H1 (cell line): ENCODE measurements at regions not wholly inside any gene's neighbourhood (a gene's known extent, or its start where the extent isn't known, plus 50 kb on each side); places are given as distances from the start of the nearest gene placed in this dataset.

Experiments
- BACH1 ChIP-seq: IDR thresholded peaks from 2 replicates; pipeline ENCODE4 v1.6.1; 2012; ENCODE audit warnings: low read length, improper control_type of control experiment
- CEBPB ChIP-seq: IDR thresholded peaks from 2 replicates; pipeline ENCODE4 v1.6.1; 2012; ENCODE audit warnings: low read depth, low read length
- CHD7 ChIP-seq: fragments of 300-600 bp; sonication (generic); IDR thresholded peaks from 2 replicates; pipeline ENCODE4 v1.7.1; 2012; ENCODE audit warnings: low read length, moderate library complexity, mild to moderate bottlenecking, inconsistent platforms; ENCODE audit not compliant: insufficient replicate concordance
- GTF2F1 ChIP-seq: IDR thresholded peaks from 2 replicates; pipeline ENCODE4 v1.6.1; 2012; ENCODE audit warnings: low read depth, low read length, improper control_type of control experiment, borderline replicate concordance
- HDAC2 ChIP-seq, 2 experiments: fragments of 300-600 bp in 1 of 2; sonication (generic) in 1 of 2; IDR thresholded peaks; 2 replicates each; pipeline ENCODE4 v1.6.1; 2011 to 2012; ENCODE audit warnings: low read depth in 2 of 2, low read length in 2 of 2, mild to moderate bottlenecking in 2 of 2, moderate library complexity in 2 of 2, borderline replicate concordance in 1 of 2, inconsistent platforms in 1 of 2
- KDM4A ChIP-seq: IDR thresholded peaks from one replicate; pipeline ENCODE4 v1.7.1; 2012; ENCODE audit warnings: low read depth, mild to moderate bottlenecking, moderate library complexity, low read length, inconsistent platforms; ENCODE audit not compliant: severe bottlenecking
- SP2 ChIP-seq: IDR thresholded peaks from 2 replicates; pipeline ENCODE4 v1.6.1; 2012; ENCODE audit warnings: mild to moderate bottlenecking, low read length, inconsistent platforms
- SRF ChIP-seq: IDR thresholded peaks from 2 replicates; pipeline ENCODE4 v1.6.1; 2011; ENCODE audit warnings: mild to moderate bottlenecking, low read depth, low read length, moderate library complexity
- SUZ12 ChIP-seq: fragments of 200-600 bp; sonication (generic); IDR thresholded peaks from 2 replicates; pipeline ENCODE4 v1.6.1; 2012; ENCODE audit warnings: mild to moderate bottlenecking, inconsistent platforms, low read length, moderate library complexity, mixed read lengths
- ZNF274 ChIP-seq: IDR thresholded peaks from 2 replicates; pipeline ENCODE4 v1.7.0; 2012; ENCODE audit warnings: low read length, borderline replicate concordance; ENCODE audit errors: extremely low read depth
- TF ChIP-seq, protein P1 (sequence below): IDR thresholded peaks from 2 replicates; pipeline ENCODE4 v1.6.1; 2011; ENCODE audit warnings: low read depth, mild to moderate bottlenecking, low read length; ENCODE audit not compliant: insufficient read depth

DNA sequence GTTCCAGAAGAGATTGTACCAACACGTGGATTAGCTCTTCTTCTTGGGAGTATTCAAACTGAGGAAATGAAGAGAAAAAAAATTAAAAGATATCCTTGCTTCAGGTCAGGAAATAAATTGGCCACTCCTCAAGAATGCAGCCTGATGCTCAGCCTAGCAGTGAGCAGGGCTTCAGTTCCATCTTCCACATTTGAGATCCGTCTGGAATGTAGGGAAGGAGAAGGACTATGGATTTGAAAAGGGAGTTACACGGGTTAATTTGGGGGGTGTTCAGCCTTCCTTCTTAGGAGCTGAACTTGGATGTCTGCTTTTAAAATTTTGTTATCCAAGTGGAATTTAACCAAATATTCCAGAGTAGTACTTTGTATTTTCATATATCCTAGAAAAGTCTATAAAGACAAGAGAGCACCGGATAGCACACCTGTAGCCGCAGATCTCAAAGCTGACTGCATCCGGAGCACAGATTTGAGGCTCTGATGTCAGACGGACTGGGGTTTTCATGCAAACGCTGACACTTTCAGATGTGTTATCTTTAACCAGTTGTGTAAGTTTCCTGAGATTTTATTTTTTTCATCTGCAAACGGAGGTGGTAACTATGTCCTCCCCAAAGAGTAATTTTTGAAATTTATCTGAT, 99.3 kb downstream of the COPS8 start (continued):
- no peak for TF ChIP-seq CHD7
- no peak for TF ChIP-seq GTF2F1
- TF ChIP-seq SUZ12 = no peak
- no peak for TF ChIP-seq ZNF274
- TF ChIP-seq CEBPB = no peak
- TF ChIP-seq SP2 = no peak
- no peak for TF ChIP-seq BACH1
- no peak for TF ChIP-seq KDM4A
- TF ChIP-seq HDAC2 (IDR thresholded peaks at IDR 0.05; ENCODE audit: borderline replicate concordance in 1 of 2, low read depth in 2 of 2, low read length in 2 of 2) = no peak
- TF ChIP-seq, protein P1, sequence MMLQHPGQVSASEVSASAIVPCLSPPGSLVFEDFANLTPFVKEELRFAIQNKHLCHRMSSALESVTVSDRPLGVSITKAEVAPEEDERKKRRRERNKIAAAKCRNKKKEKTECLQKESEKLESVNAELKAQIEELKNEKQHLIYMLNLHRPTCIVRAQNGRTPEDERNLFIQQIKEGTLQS = no peak
- no peak for TF ChIP-seq SRF
- TF ChIP-seq, all 59 proteins: peak for 0
